Brain microvascular endothelial cell (primary cell): ENCODE measurements at regions not wholly inside any gene's neighbourhood (a gene's known extent, or its start where the extent isn't known, plus 50 kb on each side); places are given as distances from the start of the nearest gene placed in this dataset.

Source experiments
- DNase-seq: peaks from one replicate; pipeline ENCODE4 v3.0.0-alpha.2; 2020
- H3K27ac ChIP-seq: fragments of 250-450 bp; sonication (Bioruptor Pico); 2 replicates; pipeline ENCODE4 v1.5.1; 2020; ENCODE audit warnings: mild to moderate bottlenecking, moderate library complexity
- H3K27me3 ChIP-seq: fragments of 250-450 bp; sonication (Bioruptor Pico); replicated peaks from 2 replicates; pipeline ENCODE4 v1.5.1; 2020; ENCODE audit warnings: mild to moderate bottlenecking
- H3K36me3 ChIP-seq: fragments of 250-450 bp; sonication (Bioruptor Pico); replicated peaks from 2 replicates; pipeline ENCODE4 v1.5.1; 2020; ENCODE audit warnings: mild to moderate bottlenecking
- H3K4me3 ChIP-seq: 2 replicates; pipeline ENCODE4 v1.5.1; 2011; ENCODE audit warnings: low read depth, mild to moderate bottlenecking, control low read depth, low read length, moderate library complexity
- CTCF ChIP-seq: IDR thresholded peaks from 2 replicates; pipeline ENCODE4 v1.5.1; 2011; ENCODE audit warnings: low read depth, mild to moderate bottlenecking, moderate library complexity, low read length, control low read depth, inconsistent platforms; ENCODE audit errors: missing control alignments
- in situ Hi-C: cut with HindIII; loops from 2 replicates; pipeline ENCODE4 v1.10.0; 2017; ENCODE audit warnings: low sequenced_read_pairs, low pct_ligation_motif_present

- Histone ChIP-seq H3K27me3 (no peaks in the 10 kb centered on the region), H3K36me3 (no peaks in the 10 kb centered on the region), H3K27ac (no peak overlapping the region), H3K4me3 (no peak overlapping the region)
- in situ Hi-C loops = no loop called here
- no peak for DNase-seq
- no peak for TF ChIP-seq CTCF
Measured at GRCh38 chr1:14440731-14441130, 157.8 kb upstream of the KAZN start.

DNA sequence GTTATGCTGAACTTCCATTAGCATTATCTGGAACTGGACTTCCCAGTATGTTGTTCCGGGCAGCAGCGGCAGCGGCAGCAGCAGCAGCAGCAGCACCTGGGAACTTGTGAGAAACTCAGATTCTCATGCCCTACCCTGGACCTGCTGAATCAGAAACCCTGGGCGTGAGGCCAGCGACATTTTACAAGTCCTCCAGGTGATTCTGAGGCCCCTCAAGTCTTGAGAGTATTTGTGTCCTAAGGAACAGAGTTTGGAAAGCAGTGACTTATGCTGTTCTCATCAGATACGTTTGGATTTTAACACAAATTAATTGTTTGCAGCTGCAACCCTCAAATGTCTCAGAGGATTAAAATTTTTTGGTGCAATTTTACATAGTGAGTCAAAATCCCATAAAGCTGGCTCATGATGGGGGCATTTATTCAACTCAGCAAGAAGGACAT, 157.2 kb upstream of the KAZN start:
- no peak for DNase-seq
- in situ Hi-C loops = no loop called here
- Histone ChIP-seq H3K36me3 (no peaks in the 10 kb centered on the region), H3K4me3 (no peak overlapping the region), H3K27ac (no peak overlapping the region), H3K27me3 (no peaks in the 10 kb centered on the region)
- no peak for TF ChIP-seq CTCF

- no peaks in the 10 kb centered on the region for H3K27me3 ChIP-seq
- in situ Hi-C loops = no loop called here
- no peak for TF ChIP-seq CTCF
- no peak for DNase-seq
- no peak overlapping the region for H3K4me3 ChIP-seq
- H3K27ac ChIP-seq = no peak overlapping the region
- no peaks in the 10 kb centered on the region for H3K36me3 ChIP-seq
Measured at GRCh38 chr1:14442669-14443068, 155.8 kb upstream of the KAZN start.

DNA sequence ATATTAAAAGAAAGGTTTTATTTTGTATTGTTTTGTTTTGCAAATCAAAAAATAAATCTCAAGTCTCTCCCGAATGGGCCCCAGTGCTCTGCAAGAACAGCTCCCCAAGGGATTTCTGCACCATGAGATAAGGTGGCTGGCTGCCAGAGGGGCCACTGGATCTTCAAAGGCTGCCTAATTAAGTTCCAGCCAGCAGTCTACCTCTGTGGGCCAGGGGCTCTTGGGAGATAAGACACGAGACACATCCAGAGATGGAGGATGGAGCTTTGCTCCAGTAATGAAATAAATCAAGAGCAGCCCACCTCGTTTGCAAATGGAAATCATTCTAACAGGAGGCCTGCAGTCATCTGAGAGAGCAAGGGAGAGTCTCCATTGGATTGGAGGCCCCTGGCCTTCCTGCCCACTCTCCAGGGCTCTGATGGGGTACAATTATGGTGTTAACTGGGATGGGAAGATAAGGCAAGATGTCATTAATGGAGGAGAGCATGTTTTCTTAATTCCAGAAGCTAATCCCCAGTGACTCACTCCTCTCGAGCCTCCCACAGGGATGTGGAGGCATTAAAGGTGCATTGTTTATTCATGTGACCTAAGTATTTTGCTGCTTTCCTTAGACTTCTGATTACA, 155.2 kb upstream of the KAZN start:
- no peaks in the 10 kb centered on the region for H3K36me3 ChIP-seq
- no peak overlapping the region for H3K4me3 ChIP-seq
- DNase-seq = no peak
- H3K27me3 ChIP-seq = no peaks in the 10 kb centered on the region
- TF ChIP-seq CTCF = no peak
- no peak overlapping the region for H3K27ac ChIP-seq
- in situ Hi-C loops = no loop called here

GRCh38 chr1:14451217-14451616, 147.3 kb upstream of the KAZN start:
- H3K27me3 ChIP-seq = no peaks in the 10 kb centered on the region
- no peak for TF ChIP-seq CTCF
- in situ Hi-C loops = no loop called here
- H3K27ac ChIP-seq = no peak overlapping the region
- H3K4me3 ChIP-seq = no peak overlapping the region
- H3K36me3 ChIP-seq = no peaks in the 10 kb centered on the region
- DNase-seq = no peak

DNA sequence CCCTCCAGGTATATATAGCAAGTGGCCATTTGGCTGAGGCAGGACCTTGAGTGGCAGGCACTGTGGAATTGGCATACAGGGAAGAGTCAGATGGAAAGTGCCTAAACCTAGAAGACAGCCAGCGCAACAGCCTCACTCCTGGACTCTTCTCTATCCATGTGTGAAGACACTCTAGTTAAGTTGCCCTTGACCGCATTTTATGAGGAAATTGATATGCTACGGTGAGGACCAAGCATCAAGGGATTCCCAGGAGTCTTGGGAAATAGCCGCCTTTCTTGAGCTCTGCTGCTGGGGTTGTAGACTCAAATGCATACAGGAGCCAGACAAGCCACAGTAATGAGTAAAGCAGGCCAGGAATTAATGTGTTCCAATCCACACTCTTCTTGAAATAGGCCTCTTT, 145.9 kb upstream of the KAZN start:
- DNase-seq = no peak
- in situ Hi-C loops = no loop called here
- no peaks in the 10 kb centered on the region for H3K27me3 ChIP-seq
- no peaks in the 10 kb centered on the region for H3K36me3 ChIP-seq
- H3K4me3 ChIP-seq = no peak overlapping the region
- TF ChIP-seq CTCF = no peak
- no peak overlapping the region for H3K27ac ChIP-seq
